ENCODE measurements at regions not wholly inside any gene's neighbourhood (a gene's known extent, or its start where the extent isn't known, plus 50 kb on each side); places are given as distances from the start of the nearest gene placed in this dataset.

DNA sequence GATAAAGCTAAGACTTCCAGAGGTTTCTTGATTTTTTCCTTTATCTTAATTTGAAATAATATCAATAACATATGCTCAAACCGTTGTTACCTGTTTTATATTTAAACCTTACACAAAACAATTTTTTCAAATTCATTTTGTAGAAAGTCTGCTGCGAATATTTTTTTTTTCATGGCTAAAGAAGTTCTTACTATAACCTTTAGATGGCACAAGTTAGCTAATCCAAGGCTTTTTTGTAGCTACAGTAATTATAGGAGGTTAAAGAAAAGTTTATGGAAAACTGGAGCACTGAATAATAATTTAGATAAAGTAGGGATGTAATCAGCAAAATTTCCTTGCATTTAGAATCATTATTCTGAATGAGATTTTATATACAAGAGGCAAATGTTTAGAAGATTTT is 78.0 kb upstream of the PNPT1 start:
- TF ChIP-seq, protein P1, sequence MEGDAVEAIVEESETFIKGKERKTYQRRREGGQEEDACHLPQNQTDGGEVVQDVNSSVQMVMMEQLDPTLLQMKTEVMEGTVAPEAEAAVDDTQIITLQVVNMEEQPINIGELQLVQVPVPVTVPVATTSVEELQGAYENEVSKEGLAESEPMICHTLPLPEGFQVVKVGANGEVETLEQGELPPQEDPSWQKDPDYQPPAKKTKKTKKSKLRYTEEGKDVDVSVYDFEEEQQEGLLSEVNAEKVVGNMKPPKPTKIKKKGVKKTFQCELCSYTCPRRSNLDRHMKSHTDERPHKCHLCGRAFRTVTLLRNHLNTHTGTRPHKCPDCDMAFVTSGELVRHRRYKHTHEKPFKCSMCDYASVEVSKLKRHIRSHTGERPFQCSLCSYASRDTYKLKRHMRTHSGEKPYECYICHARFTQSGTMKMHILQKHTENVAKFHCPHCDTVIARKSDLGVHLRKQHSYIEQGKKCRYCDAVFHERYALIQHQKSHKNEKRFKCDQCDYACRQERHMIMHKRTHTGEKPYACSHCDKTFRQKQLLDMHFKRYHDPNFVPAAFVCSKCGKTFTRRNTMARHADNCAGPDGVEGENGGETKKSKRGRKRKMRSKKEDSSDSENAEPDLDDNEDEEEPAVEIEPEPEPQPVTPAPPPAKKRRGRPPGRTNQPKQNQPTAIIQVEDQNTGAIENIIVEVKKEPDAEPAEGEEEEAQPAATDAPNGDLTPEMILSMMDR (conservative IDR thresholded peaks at IDR 0.05; ENCODE audit: low read depth, low read length), result peak; percentile 91
- TF ChIP-seq POLR2A (IDR thresholded peaks at IDR 0.05; ENCODE audit: low read depth, low read length), result no peak

Data from IMR-90 (cell line).